MCF 10A (cell line): ENCODE measurements at regions not wholly inside any gene's neighbourhood (a gene's known extent, or its start where the extent isn't known, plus 50 kb on each side); places are given as distances from the start of the nearest gene placed in this dataset.
"Not testable (repeated sequence)": the region's sequence is repeated elsewhere in the genome, so short reads cannot be mapped to it uniquely, and the experiment has no call there.

ENCODE experiments used
- BruUV-seq: library from RNA; stranded (reverse); fragments of 400-500 nt; replicated peaks from 2 replicates; lab custom pipeline; 2021; lab: Mats Ljungman, UMichigan
- CTCF ChIA-PET: fragments of 300-600 bp; sonication (Branson Sonifier 250); formaldehyde crosslinking; extraction: SDS; loops from one replicate; lab custom pipeline; 2021; ENCODE audit warnings: antibody characterized with exemption, inconsistent platforms; lab: Yijun Ruan, JAX
- POLR2A ChIA-PET: fragments of 300-600, 350-650 bp; sonication (Branson Sonifier 250); formaldehyde crosslinking; extraction: SDS; loops from one replicate; lab custom pipeline; 2020; ENCODE audit warnings: antibody characterized with exemption, inconsistent platforms; lab: Yijun Ruan, JAX
- DNase-seq: peaks from one replicate; pipeline ENCODE4 v3.0.0-alpha.2; 2018; ENCODE audit not compliant: unreplicated experiment
- H3K27ac Mint-ChIP-seq: one replicate; pipeline ENCODE4 v1.8.0; 2022; ENCODE audit warnings: mild to moderate bottlenecking, low read depth, mixed read lengths; ENCODE audit not compliant: unreplicated experiment
- H3K27me3 Mint-ChIP-seq: one replicate; pipeline ENCODE4 v1.8.0; 2022; ENCODE audit warnings: mixed read lengths; ENCODE audit not compliant: insufficient read depth, unreplicated experiment
- H3K36me3 Mint-ChIP-seq: one replicate; pipeline ENCODE4 v1.8.0; 2022; ENCODE audit warnings: mild to moderate bottlenecking, moderate library complexity, mixed read lengths; ENCODE audit not compliant: insufficient read depth, unreplicated experiment
- H3K4me1 Mint-ChIP-seq: one replicate; pipeline ENCODE4 v1.8.0; 2022; ENCODE audit warnings: mixed read lengths; ENCODE audit not compliant: insufficient read depth, unreplicated experiment
- H3K4me3 Mint-ChIP-seq: one replicate; pipeline ENCODE4 v1.8.0; 2022; ENCODE audit warnings: mild to moderate bottlenecking, moderate library complexity, mixed read lengths; ENCODE audit not compliant: unreplicated experiment
- H3K9me3 Mint-ChIP-seq: one replicate; pipeline ENCODE4 v1.8.0; 2022; ENCODE audit warnings: mixed read lengths; ENCODE audit not compliant: unreplicated experiment
- CTCF ChIP-seq: fragments of 200-600 bp; IDR thresholded peaks from one replicate; pipeline ENCODE4 v1.8.0; 2022; ENCODE audit warnings: antibody characterized with exemption, mild to moderate bottlenecking; ENCODE audit not compliant: unreplicated experiment
- intact Hi-C: fragments of 100-400 bp; cut with micrococcal nuclease; formaldehyde crosslinking; loops from 2 replicates; pipeline ENCODE4 v1.14.1; 2022

GRCh38 chr16:25371342-25371741 is 113.7 kb upstream of the ZKSCAN2 start:
- ChIA-PET CTCF (interaction anchor here (0.6 to 1.0 kb wide), 2 partner anchors 188 to 272 kb away, joined by 3 to 6 read pairs; no protein-coding TSS in a partner anchor), POLR2A (no interaction called here)
- H3K9me3 Mint-ChIP-seq: peaks cover 12% of the 10 kb centered on the region
- no peak for TF ChIP-seq CTCF
- DNase-seq: no peak
- H3K36me3 Mint-ChIP-seq: no peaks in the 10 kb centered on the region
- H3K27ac Mint-ChIP-seq: no peak overlapping the region
- H3K4me3 Mint-ChIP-seq: no peak overlapping the region
- intact Hi-C loops: no loop called here
- no TSS peak for BruUV-seq
- H3K4me1 Mint-ChIP-seq: no peaks in the 10 kb centered on the region
- H3K27me3 Mint-ChIP-seq: no peaks in the 10 kb centered on the region

GRCh38 chr16:25370541-25370940 is 112.9 kb upstream of the ZKSCAN2 start:
- CTCF ChIA-PET: interaction anchor here (0.6 kb wide), 1 partner anchor 273 kb away, joined by 6 read pairs; no protein-coding TSS in a partner anchor
- POLR2A ChIA-PET: no interaction called here
- intact Hi-C loops: no loop called here
- BruUV-seq: no TSS peak
- H3K27ac Mint-ChIP-seq: no peak overlapping the region
- H3K27me3 Mint-ChIP-seq: no peaks in the 10 kb centered on the region
- H3K9me3 Mint-ChIP-seq: peaks cover 18% of the 10 kb centered on the region
- DNase-seq: no peak
- no peak for TF ChIP-seq CTCF
- no peak overlapping the region for H3K4me3 Mint-ChIP-seq
- no peaks in the 10 kb centered on the region for H3K4me1 Mint-ChIP-seq
- no peaks in the 10 kb centered on the region for H3K36me3 Mint-ChIP-seq

- Mint-ChIP-seq H3K27ac (no peak overlapping the region), H3K27me3 (no peaks in the 10 kb centered on the region), H3K4me1 (no peaks in the 10 kb centered on the region), H3K36me3 (no peaks in the 10 kb centered on the region), H3K9me3 (peaks cover 32% of the 10 kb centered on the region), H3K4me3 (no peak overlapping the region)
- BruUV-seq: no TSS peak
- TF ChIP-seq CTCF: no peak
- ChIA-PET POLR2A (no interaction called here), CTCF (no interaction called here)
- intact Hi-C loops: no loop called here
- DNase-seq: no peak
These were observed 110.3 kb upstream of the ZKSCAN2 start for GRCh38 chr16:25367773-25368524.

GRCh38 chr16:25366078-25366477 is 108.4 kb upstream of the ZKSCAN2 start:
- Mint-ChIP-seq H3K4me3 (no peak overlapping the region), H3K4me1 (no peaks in the 10 kb centered on the region), H3K27me3 (no peaks in the 10 kb centered on the region), H3K9me3 (peaks cover 38% of the 10 kb centered on the region), H3K36me3 (no peaks in the 10 kb centered on the region), H3K27ac (no peak overlapping the region)
- no peak for TF ChIP-seq CTCF
- no TSS peak for BruUV-seq
- no peak for DNase-seq
- CTCF ChIA-PET: no interaction called here
- intact Hi-C loops: no loop called here
- POLR2A ChIA-PET: interaction anchor here (0.6 to 0.7 kb wide), 2 partner anchors 88 to 374 kb away, joined by 3 to 4 read pairs; no protein-coding TSS in a partner anchor

GRCh38 chr16:25359516-25359915 is 101.9 kb upstream of the ZKSCAN2 start:
- H3K9me3 Mint-ChIP-seq: peaks cover 15% of the 10 kb centered on the region
- H3K27me3 Mint-ChIP-seq, H3K27ac Mint-ChIP-seq, DNase-seq, POLR2A ChIA-PET, H3K4me1 Mint-ChIP-seq, intact Hi-C loops, BruUV-seq, H3K36me3 Mint-ChIP-seq, H3K4me3 Mint-ChIP-seq: not testable (repeated sequence)
- CTCF ChIA-PET: interaction anchor here (1.6 kb wide), 1 partner anchor 134 kb away, joined by 5 read pairs; no protein-coding TSS in a partner anchor
